HCT116 (cell line): ENCODE measurements at regions not wholly inside any gene's neighbourhood (a gene's known extent, or its start where the extent isn't known, plus 50 kb on each side); places are given as distances from the start of the nearest gene placed in this dataset.

Experiments
- ATAC-seq: fragments of 200-7000 bp; cut with Tn5 transposase; 2 replicates; pipeline ENCODE4 v1.9.1; 2020; ENCODE audit warnings: mild to moderate bottlenecking, moderate library complexity
- BruUV-seq: library from RNA; stranded (reverse); fragments of 400-500 nt; replicated peaks from 2 replicates; lab custom pipeline; 2021; lab: Mats Ljungman, UMichigan
- CTCF ChIA-PET: fragments of 300-600 bp; sonication (Branson Sonifier 250); formaldehyde crosslinking; loops from one replicate; lab custom pipeline; 2021; ENCODE audit warnings: antibody characterized with exemption; lab: Charles Lee
- POLR2A ChIA-PET: fragments of 300-600, 350-600 bp; sonication (Branson Sonifier 250); formaldehyde crosslinking; loops from one replicate; lab custom pipeline; 2021; ENCODE audit warnings: antibody characterized with exemption; lab: Charles Lee
- RAD21 ChIA-PET, 2 experiments: fragments of 300-600 bp; sonication (Branson Sonifier 250); formaldehyde crosslinking; loops; one replicate each; lab custom pipeline; 2023; ENCODE audit warnings: low total read pairs in 2 of 2; ENCODE audit not compliant: uncharacterized antibody in 2 of 2, unreplicated experiment in 2 of 2, low non-redundant PET in 1 of 2; lab: Charles Lee
- DNase-seq: peaks from one replicate; pipeline ENCODE4 v3.0.0-alpha.2; 2010; ENCODE audit warnings: low read depth, low spot score
- H2AFZ ChIP-seq: fragments of 200-600 bp; shearing (Covaris generic), sonication (generic); 2 replicates; pipeline ENCODE4 v1.6.1; 2017; ENCODE audit warnings: low read depth, mixed run types, mixed read lengths, antibody characterized with exemption, low read length; ENCODE audit not compliant: poor library complexity, severe bottlenecking
- H3K27ac ChIP-seq: 2 replicates; pipeline ENCODE4 v1.5.1; 2012; ENCODE audit warnings: low read depth, low read length
- H3K27me3 ChIP-seq: fragments of 200-600 bp; sonication (generic); 2 replicates; pipeline ENCODE4 v1.6.1; 2016; ENCODE audit warnings: mixed run types, low read length, mixed read lengths; ENCODE audit not compliant: insufficient read depth
- H3K36me3 ChIP-seq, 2 experiments: fragments of 200-500 bp in 1 of 2; fragments of 200-600 bp in 1 of 2; sonication (Bioruptor generic) in 1 of 2; sonication (generic) in 1 of 2; 2 replicates each; pipeline versions ENCODE4 v1.5.1 to v1.6.1; 2014 to 2016; ENCODE audit warnings: low read length in 2 of 2, inconsistent platforms in 1 of 2, mixed read lengths in 1 of 2, mixed run types in 1 of 2; ENCODE audit not compliant: insufficient read depth in 2 of 2, control insufficient read depth in 1 of 2
- H3K4me1 ChIP-seq, 2 experiments: fragments of 200-600 bp in 1 of 2; sonication (generic) in 1 of 2; 2 replicates each; pipeline versions ENCODE4 v1.5.1 to v1.6.1; 2012 to 2017; ENCODE audit warnings: low read length in 2 of 2, inconsistent platforms in 1 of 2, mild to moderate bottlenecking in 1 of 2, mixed read lengths in 1 of 2, mixed run types in 1 of 2, moderate library complexity in 1 of 2; ENCODE audit not compliant: insufficient read depth in 2 of 2, control insufficient read depth in 1 of 2
- H3K4me2 ChIP-seq: fragments of 200-600 bp; sonication (generic); 2 replicates; pipeline ENCODE4 v1.6.1; 2017; ENCODE audit warnings: mixed run types, low read length, mixed read lengths
- H3K4me3 ChIP-seq, 2 experiments: fragments of 200-600 bp in 1 of 2; sonication (generic) in 1 of 2; replicated peaks in 1 of 2; 2 replicates each; pipeline ENCODE4 v1.5.1; 2011 to 2016; ENCODE audit warnings: low read length in 2 of 2, control low read depth in 1 of 2, low read depth in 1 of 2, mild to moderate bottlenecking in 1 of 2, mixed read lengths in 1 of 2, mixed run types in 1 of 2
- H3K79me2 ChIP-seq: fragments of 200-600 bp; sonication (generic); 2 replicates; pipeline ENCODE4 v1.6.1; 2017; ENCODE audit warnings: mild to moderate bottlenecking, mixed run types, low read length, moderate library complexity, mixed read lengths; ENCODE audit not compliant: insufficient read depth
- H3K9ac ChIP-seq: fragments of 200-600 bp; sonication (generic); 2 replicates; pipeline ENCODE4 v1.6.1; 2016; ENCODE audit warnings: low read length, mixed read lengths
- H3K9me2 ChIP-seq: fragments of 200-600 bp; sonication (generic), shearing (Covaris generic); 2 replicates; pipeline ENCODE4 v1.6.1; 2017; ENCODE audit warnings: mixed run types, mild to moderate bottlenecking, moderate library complexity; ENCODE audit not compliant: insufficient read depth
- H3K9me3 ChIP-seq, 2 experiments: fragments of 200-500 bp in 1 of 2; fragments of 200-600 bp in 1 of 2; sonication (Bioruptor generic) in 1 of 2; sonication (generic) in 1 of 2; 2 replicates each; pipeline ENCODE4 v1.6.1; 2014 to 2017; ENCODE audit warnings: low read length in 2 of 2, mixed read lengths in 2 of 2, inconsistent platforms in 1 of 2, low read depth in 1 of 2, mild to moderate bottlenecking in 1 of 2, mixed run types in 1 of 2, moderate library complexity in 1 of 2; ENCODE audit not compliant: control insufficient read depth in 1 of 2, insufficient read depth in 1 of 2
- H4K20me1 ChIP-seq: fragments of 200-600 bp; sonication (generic), shearing (Covaris generic); 2 replicates; pipeline ENCODE4 v1.6.1; 2017; ENCODE audit warnings: mixed run types, mild to moderate bottlenecking, moderate library complexity; ENCODE audit not compliant: insufficient read depth
- ATF3 ChIP-seq: IDR thresholded peaks from 2 replicates; pipeline ENCODE4 v1.6.1; 2012
- CBX3 ChIP-seq: IDR thresholded peaks from 2 replicates; pipeline ENCODE4 v1.6.1; 2012; ENCODE audit warnings: low read depth
- CEBPB ChIP-seq: IDR thresholded peaks from 2 replicates; pipeline ENCODE4 v1.6.1; 2012; ENCODE audit warnings: low read depth
- CTCF ChIP-seq, 3 experiments: fragments of 200-600 bp in 1 of 3; sonication (generic) in 1 of 3; IDR thresholded peaks in 2 of 3; conservative IDR thresholded peaks in 1 of 3; 2 replicates each; pipeline ENCODE4 v1.5.1; 2012 to 2017; ENCODE audit warnings: low read depth in 2 of 3, low read length in 2 of 3, antibody characterized with exemption in 1 of 3, borderline replicate concordance in 1 of 3, control low read depth in 1 of 3, mild to moderate bottlenecking in 1 of 3, mixed read lengths in 1 of 3, mixed run types in 1 of 3, moderate library complexity in 1 of 3; ENCODE audit not compliant: insufficient read depth in 1 of 3
- ELF1 ChIP-seq: IDR thresholded peaks from 2 replicates; pipeline ENCODE4 v1.6.1; 2012; ENCODE audit warnings: low read depth, borderline replicate concordance
- EZH2 ChIP-seq: fragments of 200-600 bp; sonication (generic); IDR thresholded peaks from 2 replicates; pipeline ENCODE4 v1.6.1; 2017; ENCODE audit warnings: antibody characterized with exemption, mixed run types
- EZH2phosphoT487 ChIP-seq: fragments of 200-600 bp; IDR thresholded peaks from 2 replicates; pipeline ENCODE4 v1.6.1; 2018; ENCODE audit warnings: antibody characterized with exemption, borderline replicate concordance
- FOSL1 ChIP-seq: IDR thresholded peaks from 2 replicates; pipeline ENCODE4 v1.6.1; 2012; ENCODE audit warnings: low read depth
- JUND ChIP-seq: IDR thresholded peaks from 2 replicates; pipeline ENCODE4 v1.6.1; 2012
- POLR2AphosphoS5 ChIP-seq: IDR thresholded peaks from 2 replicates; pipeline ENCODE4 v1.6.1; 2011; ENCODE audit warnings: mild to moderate bottlenecking, low read depth, low read length, moderate library complexity
- RAD21 ChIP-seq: IDR thresholded peaks from 2 replicates; pipeline ENCODE4 v1.6.1; 2012; ENCODE audit warnings: low read depth, mild to moderate bottlenecking
- SIN3A ChIP-seq: IDR thresholded peaks from 2 replicates; pipeline ENCODE4 v1.6.1; 2012; ENCODE audit warnings: low read depth
- SRF ChIP-seq: IDR thresholded peaks from 2 replicates; pipeline ENCODE4 v1.6.1; 2012; ENCODE audit warnings: low read depth
- TCF7L2 ChIP-seq: IDR thresholded peaks from 2 replicates; pipeline ENCODE4 v1.7.0; 2011; ENCODE audit warnings: borderline replicate concordance, inconsistent platforms; ENCODE audit not compliant: insufficient read depth, insufficient read length; ENCODE audit errors: extremely low read depth
- YY1 ChIP-seq: IDR thresholded peaks from 2 replicates; pipeline ENCODE4 v1.6.1; 2011; ENCODE audit warnings: low read length, low read depth, moderate library complexity, mild to moderate bottlenecking; ENCODE audit not compliant: insufficient replicate concordance; ENCODE audit errors: extremely low read depth
- ZBTB33 ChIP-seq: IDR thresholded peaks from 2 replicates; pipeline ENCODE4 v1.6.1; 2011; ENCODE audit warnings: mild to moderate bottlenecking, low read length, moderate library complexity; ENCODE audit not compliant: insufficient replicate concordance; ENCODE audit errors: extremely low read depth
- intact Hi-C: fragments of 100-400 bp; cut with micrococcal nuclease; formaldehyde crosslinking; loops from 2 replicates; pipeline ENCODE4 v1.10.0; 2022

- intact Hi-C loops = no loop called here
- ChIA-PET CTCF (interaction anchor here (1.5 kb wide), 1 partner anchor 184 kb away, joined by 3 read pairs; no protein-coding TSS in a partner anchor), RAD21 (no interaction called here), POLR2A (no interaction called here)
- no peaks in the 10 kb centered on the region for H3K9me2 ChIP-seq
- BruUV-seq = no TSS peak
- H3K9me3 ChIP-seq = no peaks in the 10 kb centered on the region
- no peak overlapping the region for H3K4me2 ChIP-seq
- DNase-seq (no peak), ATAC-seq (no peak)
- no peaks in the 10 kb centered on the region for H3K79me2 ChIP-seq
- no peaks in the 10 kb centered on the region for H4K20me1 ChIP-seq
- H3K4me1 ChIP-seq = no peaks in the 10 kb centered on the region
- no peak overlapping the region for H3K27ac ChIP-seq
- TF ChIP-seq JUND = no peak
- no peak for TF ChIP-seq FOSL1
- no peak for TF ChIP-seq TCF7L2
- TF ChIP-seq ZBTB33 = no peak
- TF ChIP-seq CEBPB = no peak
- no peak for TF ChIP-seq SRF
- TF ChIP-seq CTCF (IDR thresholded peaks at IDR 0.05 in 2 of 3, conservative IDR thresholded peaks at IDR 0.05 in 1 of 3; ENCODE audit: borderline replicate concordance in 1 of 3, insufficient read depth in 1 of 3, low read depth in 2 of 3, low read length in 2 of 3) = no peak
- TF ChIP-seq SIN3A = no peak
- TF ChIP-seq POLR2AphosphoS5 = no peak
- no peak for TF ChIP-seq YY1
- no peak for TF ChIP-seq ATF3
- no peak for TF ChIP-seq RAD21
- no peak for TF ChIP-seq CBX3
- no peak for TF ChIP-seq EZH2phosphoT487
- TF ChIP-seq EZH2 = no peak
- no peak for TF ChIP-seq ELF1
- no peaks in the 10 kb centered on the region for H3K36me3 ChIP-seq
- H3K9ac ChIP-seq = no peak overlapping the region
- no peak overlapping the region for H2AFZ ChIP-seq
- H3K27me3 ChIP-seq = no peaks in the 10 kb centered on the region
- H3K4me3 ChIP-seq = no peak overlapping the region
Measured at GRCh38 chr3:181885868-181886630, 174.3 kb downstream of the SOX2 start.
